ENCODE measurements at regions not wholly inside any gene's neighbourhood (a gene's known extent, or its start where the extent isn't known, plus 50 kb on each side); places are given as distances from the start of the nearest gene placed in this dataset.

DNA sequence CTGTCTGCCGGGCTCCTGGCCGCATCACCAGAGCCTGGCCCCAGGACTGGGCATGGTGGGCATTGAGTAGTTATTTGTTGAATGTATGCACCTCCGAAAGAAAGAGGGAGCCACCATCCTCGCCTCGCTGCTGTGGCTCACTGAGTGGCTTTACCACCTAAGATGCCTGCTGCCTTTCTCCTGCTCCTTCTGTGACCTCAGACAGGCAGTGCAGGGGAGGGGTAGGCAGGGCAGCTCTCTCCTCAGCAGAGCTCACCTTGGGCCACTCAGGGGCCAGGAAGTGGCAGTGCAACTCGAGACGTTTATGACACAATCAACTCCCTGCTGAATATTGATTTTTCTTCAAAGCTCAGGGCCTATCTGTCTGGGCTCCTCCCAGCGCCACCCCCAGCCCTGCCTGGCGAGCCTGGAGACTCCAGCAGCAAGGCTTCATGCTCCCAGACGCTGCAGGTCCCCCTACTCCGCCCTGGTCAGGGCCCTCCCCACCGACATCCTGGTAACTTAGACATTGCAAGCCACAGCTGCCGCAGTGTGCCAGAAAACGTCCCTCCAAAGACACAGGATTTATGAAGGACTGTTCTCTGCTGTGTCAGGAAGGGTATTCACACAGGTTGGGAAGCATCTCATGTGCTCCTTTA, 84.3 kb upstream of the DIO3 start:
- no peak overlapping the region for H3K4ac ChIP-seq (ENCODE audit: low read depth in 1 of 2, low read length in 2 of 2)
- no peak overlapping the region for H3K27ac ChIP-seq (ENCODE audit: low read length, poor library complexity, severe bottlenecking)
- H2BK5ac ChIP-seq (ENCODE audit: low read depth, low read length, poor library complexity, severe bottlenecking) = no peak overlapping the region
- no peaks in the 10 kb centered on the region for H3K36me3 ChIP-seq (ENCODE audit: control insufficient read depth in 1 of 2, insufficient read depth in 2 of 2, low read depth in 1 of 2, low read length in 2 of 2)
- no peak overlapping the region for H3K4me3 ChIP-seq (ENCODE audit: insufficient read depth in 1 of 2, low read depth in 1 of 2, low read length in 2 of 2)
- no peak overlapping the region for H2AK5ac ChIP-seq (ENCODE audit: low read length, severe bottlenecking)
- no peaks in the 10 kb centered on the region for H3K9me3 ChIP-seq (ENCODE audit: control insufficient read depth, low read length)
- H3K4me2 ChIP-seq (ENCODE audit: low read length, poor library complexity, severe bottlenecking) = no peak overlapping the region
- DNase-seq = no peak
- no peaks in the 10 kb centered on the region for H3K79me1 ChIP-seq (replicated peaks; ENCODE audit: low read length, poor library complexity, severe bottlenecking)
- H2BK12ac ChIP-seq (ENCODE audit: low read length in 2 of 2) = no peak overlapping the region
- H3K4me1 ChIP-seq (ENCODE audit: control insufficient read depth, insufficient read depth, low read depth, low read length) = no peaks in the 10 kb centered on the region
- no peak overlapping the region for H4K91ac ChIP-seq (ENCODE audit: low read length)
- H3K18ac ChIP-seq (ENCODE audit: low read depth in 1 of 2, low read length in 2 of 2) = no peak overlapping the region
- H2BK120ac ChIP-seq (ENCODE audit: low read depth, low read length) = no peak overlapping the region
- no peak overlapping the region for H4K8ac ChIP-seq (ENCODE audit: low read length)
- H3K14ac ChIP-seq (ENCODE audit: low read length in 2 of 2) = no peak overlapping the region
- no peak overlapping the region for H3K23ac ChIP-seq (ENCODE audit: low read length in 2 of 2)
- H3K27me3 ChIP-seq (ENCODE audit: control insufficient read depth in 1 of 2, insufficient read depth in 1 of 2, low read length in 2 of 2) = peaks cover 18 to 21% of the 10 kb centered on the region in 2 experiments
- H2BK15ac ChIP-seq (ENCODE audit: low read depth, poor library complexity, severe bottlenecking) = no peak overlapping the region
- no peak overlapping the region for H2AFZ ChIP-seq (ENCODE audit: low read depth, low read length)
- 42% methylated on average over 14 of the region's 14 CpGs for WGBS
- no peak overlapping the region for H3K9ac ChIP-seq (ENCODE audit: low read length)

DNA sequence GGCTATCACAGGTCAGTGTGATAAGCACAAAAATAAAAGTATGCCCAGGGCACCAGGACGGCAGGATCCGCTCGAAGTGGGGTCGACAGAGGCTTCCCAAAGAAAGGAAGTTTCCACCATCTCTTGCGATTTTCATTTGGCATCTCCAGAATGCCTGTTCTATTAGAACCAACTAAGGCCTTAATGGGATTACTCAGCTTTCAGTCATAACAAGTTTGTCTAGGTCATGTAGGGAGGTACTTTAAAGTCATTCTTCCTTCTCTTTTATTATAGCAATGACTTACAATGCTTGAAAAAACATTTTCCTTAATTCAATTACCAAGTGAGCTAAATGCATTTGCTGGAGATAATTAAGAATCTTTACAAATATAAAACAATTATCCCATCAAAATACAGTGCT, 83.6 kb upstream of the DIO3 start:
- no peak overlapping the region for H2BK12ac ChIP-seq (ENCODE audit: low read length in 2 of 2)
- 87% methylated on average over 5 of the region's 5 CpGs for WGBS
- H3K9me3 ChIP-seq (ENCODE audit: control insufficient read depth, low read length) = no peaks in the 10 kb centered on the region
- no peak overlapping the region for H2BK5ac ChIP-seq (ENCODE audit: low read depth, low read length, poor library complexity, severe bottlenecking)
- H2AFZ ChIP-seq (ENCODE audit: low read depth, low read length) = no peak overlapping the region
- H2BK120ac ChIP-seq (ENCODE audit: low read depth, low read length) = no peak overlapping the region
- no peak overlapping the region for H3K4me2 ChIP-seq (ENCODE audit: low read length, poor library complexity, severe bottlenecking)
- no peak overlapping the region for H4K8ac ChIP-seq (ENCODE audit: low read length)
- no peak overlapping the region for H3K23ac ChIP-seq (ENCODE audit: low read length in 2 of 2)
- H3K4ac ChIP-seq (ENCODE audit: low read depth in 1 of 2, low read length in 2 of 2) = no peak overlapping the region
- no peaks in the 10 kb centered on the region for H3K79me1 ChIP-seq (replicated peaks; ENCODE audit: low read length, poor library complexity, severe bottlenecking)
- no peak overlapping the region for H3K9ac ChIP-seq (ENCODE audit: low read length)
- H3K14ac ChIP-seq (ENCODE audit: low read length in 2 of 2) = no peak overlapping the region
- DNase-seq = no peak
- H3K4me1 ChIP-seq (ENCODE audit: control insufficient read depth, insufficient read depth, low read depth, low read length) = no peaks in the 10 kb centered on the region
- H3K4me3 ChIP-seq (ENCODE audit: insufficient read depth in 1 of 2, low read depth in 1 of 2, low read length in 2 of 2) = no peak overlapping the region
- H3K18ac ChIP-seq (ENCODE audit: low read depth in 1 of 2, low read length in 2 of 2) = no peak overlapping the region
- peaks cover 18 to 21% of the 10 kb centered on the region in 2 experiments for H3K27me3 ChIP-seq (ENCODE audit: control insufficient read depth in 1 of 2, insufficient read depth in 1 of 2, low read length in 2 of 2)
- no peak overlapping the region for H3K27ac ChIP-seq (ENCODE audit: low read length, poor library complexity, severe bottlenecking)
- no peaks in the 10 kb centered on the region for H3K36me3 ChIP-seq (ENCODE audit: control insufficient read depth in 1 of 2, insufficient read depth in 2 of 2, low read depth in 1 of 2, low read length in 2 of 2)
- H4K91ac ChIP-seq (ENCODE audit: low read length) = no peak overlapping the region
- H2AK5ac ChIP-seq (ENCODE audit: low read length, severe bottlenecking) = no peak overlapping the region
- no peak overlapping the region for H2BK15ac ChIP-seq (ENCODE audit: low read depth, poor library complexity, severe bottlenecking)

DNA sequence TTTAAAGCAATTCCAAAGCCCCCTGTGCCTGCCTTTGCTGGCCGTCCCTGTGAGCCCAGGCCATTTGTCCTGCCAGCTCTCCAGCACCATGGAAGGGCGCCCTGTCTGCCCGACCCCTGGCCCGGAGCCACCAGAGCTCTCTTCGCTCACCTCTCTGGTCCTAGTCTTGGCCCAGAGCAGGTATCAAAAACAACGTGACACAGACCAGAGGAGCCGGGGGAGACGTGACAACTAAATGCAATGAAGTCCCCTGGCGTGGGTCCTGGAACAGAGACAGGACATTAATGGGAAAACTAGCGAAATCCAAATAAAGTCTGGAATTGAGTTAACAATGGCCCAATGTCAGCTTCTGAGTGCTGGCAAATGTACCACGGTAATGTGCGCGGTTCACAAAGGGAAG, 83.2 kb upstream of the DIO3 start:
- Histone ChIP-seq H3K27ac (ENCODE audit: low read length, poor library complexity, severe bottlenecking) (no peak overlapping the region), H3K23ac (ENCODE audit: low read length in 2 of 2) (no peak overlapping the region), H2BK120ac (ENCODE audit: low read depth, low read length) (no peak overlapping the region), H3K4me3 (ENCODE audit: insufficient read depth in 1 of 2, low read depth in 1 of 2, low read length in 2 of 2) (no peak overlapping the region), H2BK15ac (ENCODE audit: low read depth, poor library complexity, severe bottlenecking) (no peak overlapping the region), H3K9me3 (ENCODE audit: control insufficient read depth, low read length) (no peaks in the 10 kb centered on the region), H3K9ac (ENCODE audit: low read length) (no peak overlapping the region), H3K14ac (ENCODE audit: low read length in 2 of 2) (no peak overlapping the region), H3K4ac (ENCODE audit: low read depth in 1 of 2, low read length in 2 of 2) (no peak overlapping the region), H3K4me1 (ENCODE audit: control insufficient read depth, insufficient read depth, low read depth, low read length) (no peaks in the 10 kb centered on the region), H3K36me3 (ENCODE audit: control insufficient read depth in 1 of 2, insufficient read depth in 2 of 2, low read depth in 1 of 2, low read length in 2 of 2) (no peaks in the 10 kb centered on the region), H4K91ac (ENCODE audit: low read length) (no peak overlapping the region), H3K18ac (ENCODE audit: low read depth in 1 of 2, low read length in 2 of 2) (no peak overlapping the region), H3K27me3 (ENCODE audit: control insufficient read depth in 1 of 2, insufficient read depth in 1 of 2, low read length in 2 of 2) (peaks cover 17 to 21% of the 10 kb centered on the region in 2 experiments), H2BK5ac (ENCODE audit: low read depth, low read length, poor library complexity, severe bottlenecking) (no peak overlapping the region), H2BK12ac (ENCODE audit: low read length in 2 of 2) (no peak overlapping the region), H4K8ac (ENCODE audit: low read length) (no peak overlapping the region), H3K4me2 (ENCODE audit: low read length, poor library complexity, severe bottlenecking) (no peak overlapping the region), H2AFZ (ENCODE audit: low read depth, low read length) (no peak overlapping the region), H3K79me1 (replicated peaks; ENCODE audit: low read length, poor library complexity, severe bottlenecking) (no peaks in the 10 kb centered on the region), H2AK5ac (ENCODE audit: low read length, severe bottlenecking) (no peak overlapping the region)
- WGBS = 90% methylated on average over 11 of the region's 13 CpGs
- DNase-seq = no peak

DNA sequence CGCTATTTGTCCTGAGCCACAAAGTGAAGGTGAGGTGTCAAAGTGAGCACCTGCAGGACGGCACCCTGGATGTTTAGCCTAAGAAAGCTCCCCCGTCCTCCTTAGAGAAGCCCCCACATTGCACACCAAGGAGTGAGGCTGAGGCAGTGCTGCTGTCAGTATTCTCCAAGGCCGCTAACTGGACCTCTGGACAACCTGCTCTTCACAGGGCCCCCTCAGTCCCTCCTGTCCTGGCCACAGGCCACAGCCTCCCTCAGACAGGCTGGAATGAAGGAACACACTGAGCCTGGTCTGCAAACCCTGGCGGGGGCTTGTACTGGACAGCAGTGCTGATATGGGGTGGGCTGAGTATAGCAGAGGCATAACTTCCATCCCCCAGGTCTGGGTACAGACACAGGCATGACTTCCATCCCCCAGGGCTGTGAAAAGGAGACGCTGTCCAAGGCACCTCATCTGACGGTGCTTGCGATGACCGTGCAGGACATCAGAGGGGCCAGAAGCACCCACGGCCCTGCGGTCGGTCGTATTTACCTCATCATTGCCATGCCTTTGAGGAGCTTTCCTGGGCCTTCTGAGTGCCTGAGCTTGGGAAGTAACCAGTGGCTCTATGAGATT, 82.4 kb upstream of the DIO3 start:
- H2BK12ac ChIP-seq (ENCODE audit: low read length in 2 of 2) = no peak overlapping the region
- H3K27ac ChIP-seq (ENCODE audit: low read length, poor library complexity, severe bottlenecking) = no peak overlapping the region
- WGBS = 85% methylated on average over 13 of the region's 13 CpGs
- H2AK5ac ChIP-seq (ENCODE audit: low read length, severe bottlenecking) = no peak overlapping the region
- no peak overlapping the region for H3K4ac ChIP-seq (ENCODE audit: low read depth in 1 of 2, low read length in 2 of 2)
- no peak overlapping the region for H3K4me3 ChIP-seq (ENCODE audit: insufficient read depth in 1 of 2, low read depth in 1 of 2, low read length in 2 of 2)
- peaks cover 6% of the 10 kb centered on the region for H3K9me3 ChIP-seq (ENCODE audit: control insufficient read depth, low read length)
- H3K18ac ChIP-seq (ENCODE audit: low read depth in 1 of 2, low read length in 2 of 2) = no peak overlapping the region
- no peak overlapping the region for H4K8ac ChIP-seq (ENCODE audit: low read length)
- H3K9ac ChIP-seq (ENCODE audit: low read length) = no peak overlapping the region
- no peaks in the 10 kb centered on the region for H3K4me1 ChIP-seq (ENCODE audit: control insufficient read depth, insufficient read depth, low read depth, low read length)
- H3K27me3 ChIP-seq (ENCODE audit: control insufficient read depth in 1 of 2, insufficient read depth in 1 of 2, low read length in 2 of 2) = peaks cover 9 to 21% of the 10 kb centered on the region in 2 experiments
- no peak overlapping the region for H3K23ac ChIP-seq (ENCODE audit: low read length in 2 of 2)
- H2AFZ ChIP-seq (ENCODE audit: low read depth, low read length) = no peak overlapping the region
- H3K4me2 ChIP-seq (ENCODE audit: low read length, poor library complexity, severe bottlenecking) = no peak overlapping the region
- no peaks in the 10 kb centered on the region for H3K79me1 ChIP-seq (replicated peaks; ENCODE audit: low read length, poor library complexity, severe bottlenecking)
- no peak overlapping the region for H2BK5ac ChIP-seq (ENCODE audit: low read depth, low read length, poor library complexity, severe bottlenecking)
- no peak overlapping the region for H3K14ac ChIP-seq (ENCODE audit: low read length in 2 of 2)
- DNase-seq = no peak
- H3K36me3 ChIP-seq (ENCODE audit: control insufficient read depth in 1 of 2, insufficient read depth in 2 of 2, low read depth in 1 of 2, low read length in 2 of 2) = no peaks in the 10 kb centered on the region
- H4K91ac ChIP-seq (ENCODE audit: low read length) = no peak overlapping the region
- H2BK15ac ChIP-seq (ENCODE audit: low read depth, poor library complexity, severe bottlenecking) = no peak overlapping the region
- no peak overlapping the region for H2BK120ac ChIP-seq (ENCODE audit: low read depth, low read length)
